Hepatocyte (in vitro differentiated cells): ENCODE measurements at regions not wholly inside any gene's neighbourhood (a gene's known extent, or its start where the extent isn't known, plus 50 kb on each side); places are given as distances from the start of the nearest gene placed in this dataset.

Experiments used
- EZH2 ChIP-seq: fragments of 200-600 bp; sonication (generic); IDR thresholded peaks from 2 replicates; pipeline ENCODE4 v1.6.1; 2016; ENCODE audit warnings: antibody characterized with exemption, mild to moderate bottlenecking, borderline replicate concordance
- TF ChIP-seq, protein P1 (sequence below): fragments of 200-600 bp; sonication (generic); IDR thresholded peaks from 2 replicates; pipeline ENCODE4 v1.5.1; 2016; ENCODE audit warnings: antibody characterized with exemption, mild to moderate bottlenecking; ENCODE audit not compliant: poor library complexity

DNA sequence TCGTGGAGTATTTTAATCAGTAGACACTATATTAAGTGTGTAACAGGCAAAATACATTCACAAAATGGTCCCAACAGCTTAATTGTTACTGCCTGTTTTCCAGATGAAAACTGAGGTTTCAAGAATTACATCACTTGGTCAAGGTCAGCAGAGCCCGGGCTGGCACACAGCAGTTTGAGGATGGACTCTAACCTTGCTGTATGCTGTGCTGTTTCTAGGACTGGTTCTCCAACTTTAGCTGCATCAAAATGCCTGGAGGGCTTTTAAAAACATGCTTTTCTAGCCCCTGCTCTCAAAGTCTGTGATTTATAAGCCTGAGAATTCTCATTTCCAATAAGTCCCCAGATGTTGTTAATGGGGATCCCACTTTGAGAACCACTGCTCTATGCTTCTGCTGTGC is 247.1 kb upstream of the FZD8 start:
- no peak for TF ChIP-seq EZH2
- TF ChIP-seq, protein P1, sequence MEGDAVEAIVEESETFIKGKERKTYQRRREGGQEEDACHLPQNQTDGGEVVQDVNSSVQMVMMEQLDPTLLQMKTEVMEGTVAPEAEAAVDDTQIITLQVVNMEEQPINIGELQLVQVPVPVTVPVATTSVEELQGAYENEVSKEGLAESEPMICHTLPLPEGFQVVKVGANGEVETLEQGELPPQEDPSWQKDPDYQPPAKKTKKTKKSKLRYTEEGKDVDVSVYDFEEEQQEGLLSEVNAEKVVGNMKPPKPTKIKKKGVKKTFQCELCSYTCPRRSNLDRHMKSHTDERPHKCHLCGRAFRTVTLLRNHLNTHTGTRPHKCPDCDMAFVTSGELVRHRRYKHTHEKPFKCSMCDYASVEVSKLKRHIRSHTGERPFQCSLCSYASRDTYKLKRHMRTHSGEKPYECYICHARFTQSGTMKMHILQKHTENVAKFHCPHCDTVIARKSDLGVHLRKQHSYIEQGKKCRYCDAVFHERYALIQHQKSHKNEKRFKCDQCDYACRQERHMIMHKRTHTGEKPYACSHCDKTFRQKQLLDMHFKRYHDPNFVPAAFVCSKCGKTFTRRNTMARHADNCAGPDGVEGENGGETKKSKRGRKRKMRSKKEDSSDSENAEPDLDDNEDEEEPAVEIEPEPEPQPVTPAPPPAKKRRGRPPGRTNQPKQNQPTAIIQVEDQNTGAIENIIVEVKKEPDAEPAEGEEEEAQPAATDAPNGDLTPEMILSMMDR: no peak
